ENCODE measurements at regions not wholly inside any gene's neighbourhood (a gene's known extent, or its start where the extent isn't known, plus 50 kb on each side); places are given as distances from the start of the nearest gene placed in this dataset.
"Not testable (repeated sequence)": the region's sequence is repeated elsewhere in the genome, so short reads cannot be mapped to it uniquely, and the experiment has no call there.

DNA sequence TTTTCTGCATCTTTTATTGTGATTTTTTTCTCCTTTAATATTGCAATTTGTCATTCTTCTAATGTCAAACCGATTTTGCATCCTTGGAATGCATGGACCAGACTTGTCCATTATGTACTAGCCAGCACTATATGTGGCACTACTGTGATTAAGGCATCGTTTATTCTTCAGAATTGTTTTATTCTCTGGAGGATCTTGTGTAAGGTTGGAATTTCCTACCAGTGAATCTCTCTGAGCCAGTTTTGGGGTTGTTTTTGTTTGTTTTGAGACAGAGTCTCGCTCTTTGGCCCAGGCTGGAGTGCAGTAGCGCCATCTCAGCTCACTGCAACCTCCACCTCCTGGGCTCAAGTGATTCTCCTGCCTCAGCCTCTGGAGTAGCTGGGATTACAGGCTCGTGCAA, 58.5 kb downstream of the IGLL5 start:
- in situ Hi-C loops (cut with MboI; ENCODE audit: low sequenced_read_pairs), result no loop called here

DNA sequence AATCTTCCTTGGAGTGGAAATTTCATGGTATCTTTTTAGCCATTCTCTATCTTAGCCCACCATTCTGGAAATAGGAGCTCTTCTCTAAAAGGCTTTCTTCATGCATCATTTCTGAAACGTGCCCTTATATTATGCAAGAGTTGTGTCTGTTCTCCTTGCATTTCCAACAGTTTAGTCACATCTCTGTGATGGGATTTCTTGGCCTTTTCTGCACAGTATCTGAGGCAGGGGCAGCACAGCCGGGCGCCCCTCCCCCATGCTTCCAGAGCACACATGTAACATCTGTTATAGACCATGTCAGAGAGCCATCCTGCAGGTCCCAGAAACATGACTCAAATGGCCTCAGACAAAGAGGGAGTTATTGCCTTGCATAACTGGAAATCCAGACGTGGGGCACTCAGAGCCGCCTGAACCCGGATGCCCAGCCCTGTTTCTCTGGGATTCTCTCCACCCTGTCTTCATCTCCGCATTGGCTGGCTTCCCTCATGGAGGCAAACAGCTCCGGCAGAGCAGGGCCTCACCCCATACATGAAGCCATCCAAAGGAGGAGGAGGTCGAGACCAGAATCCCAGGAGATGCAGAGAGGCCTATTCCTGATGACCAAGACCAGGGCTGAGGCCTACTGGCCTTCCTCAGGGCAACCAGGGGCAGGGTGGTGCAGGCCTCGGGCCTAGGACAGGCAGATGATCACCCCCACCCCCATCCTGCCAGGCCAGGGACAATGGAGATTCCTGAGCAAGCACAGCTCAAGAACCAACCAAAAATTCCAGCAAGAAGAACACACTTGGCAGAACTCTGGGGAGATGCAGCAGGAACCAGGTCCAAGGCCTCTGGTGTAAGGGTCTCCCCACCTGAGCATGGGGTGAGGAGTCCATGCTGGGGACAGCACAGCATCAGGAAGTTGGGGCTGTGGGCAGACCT, 61.3 kb downstream of the IGLL5 start:
- in situ Hi-C loops (cut with MboI; ENCODE audit: low sequenced_read_pairs), result no loop called here

DNA sequence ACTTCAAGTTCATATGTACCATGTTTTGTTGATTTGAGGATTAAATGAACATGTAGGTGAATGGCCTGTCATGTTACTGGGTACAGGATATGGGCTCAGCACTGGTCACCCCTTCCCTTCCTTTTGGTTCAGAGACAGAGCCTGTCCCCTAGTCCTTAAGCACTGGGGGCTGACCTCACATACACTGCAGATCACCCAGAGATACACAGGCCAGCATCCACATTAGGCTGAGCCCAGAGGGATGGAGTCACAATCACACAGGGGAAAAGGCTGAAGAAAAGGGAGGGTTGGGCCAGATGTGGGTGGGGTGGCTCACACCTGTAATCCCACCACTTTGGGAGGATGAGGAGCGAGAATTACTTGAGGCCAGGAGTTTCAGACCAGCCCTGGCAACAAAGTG, 62.3 kb downstream of the IGLL5 start:
- in situ Hi-C loops (cut with MboI; ENCODE audit: low sequenced_read_pairs), result no loop called here

DNA sequence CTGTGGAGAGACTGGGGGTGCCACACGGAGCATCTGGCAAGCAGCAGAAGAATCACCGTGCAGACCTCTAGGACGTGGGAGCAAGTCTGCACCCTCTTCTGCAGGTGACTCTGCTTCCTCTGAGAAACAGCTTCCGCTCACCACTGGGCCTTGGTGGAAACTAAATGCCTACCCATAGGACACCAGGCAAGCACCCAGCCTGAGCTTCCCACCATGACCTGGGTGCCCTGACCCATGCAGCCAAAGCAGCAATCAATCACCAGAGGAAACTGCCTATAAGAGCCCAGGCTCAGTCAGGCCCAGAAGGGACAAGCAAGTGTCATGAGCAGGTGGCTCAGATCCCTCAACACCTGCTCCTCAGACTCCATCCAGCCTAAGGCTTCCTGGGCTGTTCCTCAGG, 63.4 kb downstream of the IGLL5 start:
- in situ Hi-C loops (cut with MboI; ENCODE audit: low sequenced_read_pairs), result no loop called here

DNA sequence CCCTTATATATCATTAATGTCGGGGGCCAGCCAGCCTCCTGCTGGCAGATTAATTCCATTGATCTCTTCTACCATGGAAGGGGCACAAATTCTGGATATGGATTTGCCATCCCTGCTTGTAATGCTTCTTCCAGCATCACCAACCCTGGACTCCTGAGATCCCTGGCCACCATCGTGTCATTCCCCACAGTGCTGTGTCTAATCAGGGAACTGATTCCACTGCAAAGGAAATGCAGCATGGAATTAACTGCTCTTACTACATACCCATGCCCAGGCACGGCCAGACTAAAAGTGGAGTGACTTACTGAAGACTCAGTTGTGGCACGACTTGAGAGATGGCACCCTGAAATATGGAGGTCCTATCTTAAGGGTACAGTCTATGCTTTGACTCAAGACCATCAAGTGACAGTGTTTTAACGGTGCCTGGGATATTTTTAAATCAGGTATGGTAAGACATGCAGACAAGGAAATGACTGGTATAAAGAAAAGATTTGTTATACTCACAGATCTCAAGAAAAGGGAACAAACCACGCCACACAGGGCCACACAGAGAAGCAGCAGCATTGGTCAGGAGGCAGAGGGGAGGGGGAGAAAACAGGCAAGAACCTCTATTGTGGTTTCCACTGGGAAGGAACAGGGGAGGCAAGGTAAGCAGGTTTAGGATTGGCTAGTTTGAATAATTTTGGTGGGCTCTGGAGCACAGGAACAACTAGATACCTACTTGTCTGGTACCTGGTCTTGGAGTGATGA, 65.1 kb downstream of the IGLL5 start:
- in situ Hi-C loops (cut with MboI; ENCODE audit: low sequenced_read_pairs), result no loop called here

DNA sequence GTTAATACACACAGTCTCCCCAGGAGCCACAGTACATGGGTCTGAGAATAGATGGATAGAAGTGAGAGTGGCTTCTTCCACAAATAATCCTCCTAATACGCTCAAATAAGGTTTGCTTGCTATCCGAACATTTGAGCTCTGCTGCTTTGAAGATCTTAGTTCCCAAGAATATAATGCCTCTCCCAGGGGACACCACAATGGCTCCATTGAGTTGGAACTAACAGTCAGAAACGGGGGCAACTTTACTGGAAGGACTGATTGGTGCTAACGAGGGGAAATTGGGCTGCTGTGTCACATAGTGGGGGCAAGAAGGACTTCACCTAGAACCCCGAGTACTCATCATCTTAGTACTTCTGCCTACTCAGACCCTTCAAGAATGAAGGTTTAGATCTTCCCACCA, 66.2 kb downstream of the IGLL5 start:
- in situ Hi-C loops (cut with MboI; ENCODE audit: low sequenced_read_pairs), result no loop called here

DNA sequence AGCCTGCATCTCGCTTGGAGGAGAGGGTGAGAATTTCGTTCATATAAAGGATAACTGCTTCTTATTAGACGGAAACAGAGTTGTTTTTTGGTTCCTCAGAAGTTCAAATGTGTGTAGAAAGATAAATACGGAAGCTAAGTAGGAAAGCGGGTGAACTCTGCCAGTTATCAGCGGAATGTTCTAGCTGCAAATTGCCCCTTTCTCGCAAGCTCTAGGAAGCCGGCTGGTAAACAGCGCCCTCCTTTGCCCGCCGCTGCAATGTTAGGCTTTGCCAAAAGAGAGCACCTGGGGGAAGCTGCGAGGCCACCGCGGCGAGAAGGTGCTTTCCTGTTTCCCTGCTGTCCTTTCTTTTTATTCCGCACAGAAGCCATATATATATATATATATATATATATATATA, 67.0 kb downstream of the IGLL5 start:
- in situ Hi-C loops (cut with MboI; ENCODE audit: low sequenced_read_pairs), result no loop called here

DNA sequence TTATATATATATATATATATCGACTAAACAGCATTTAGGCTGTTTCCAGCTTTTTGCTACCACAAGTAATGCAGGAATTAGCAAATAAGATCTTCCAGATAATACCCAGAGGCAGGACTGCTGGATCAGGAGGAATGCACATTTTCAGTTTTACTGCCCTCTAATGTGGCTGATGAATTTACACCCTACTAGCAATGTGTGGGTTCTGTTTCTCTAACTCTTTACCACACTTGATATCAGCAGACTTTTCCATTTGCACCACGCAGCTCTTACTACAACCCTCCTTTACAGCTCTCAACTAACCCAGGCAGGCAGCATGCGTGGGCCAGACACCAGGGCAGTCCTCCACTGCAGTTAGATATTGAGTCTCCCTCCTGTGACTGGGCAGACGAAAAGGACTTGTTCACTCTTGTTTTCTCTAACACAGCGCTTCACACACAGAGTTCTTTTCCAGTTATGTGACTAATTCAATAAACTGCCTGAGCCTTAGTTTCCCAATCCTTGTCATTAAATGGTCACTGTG, 67.7 kb downstream of the IGLL5 start:
- in situ Hi-C loops (cut with MboI; ENCODE audit: low sequenced_read_pairs), result no loop called here

DNA sequence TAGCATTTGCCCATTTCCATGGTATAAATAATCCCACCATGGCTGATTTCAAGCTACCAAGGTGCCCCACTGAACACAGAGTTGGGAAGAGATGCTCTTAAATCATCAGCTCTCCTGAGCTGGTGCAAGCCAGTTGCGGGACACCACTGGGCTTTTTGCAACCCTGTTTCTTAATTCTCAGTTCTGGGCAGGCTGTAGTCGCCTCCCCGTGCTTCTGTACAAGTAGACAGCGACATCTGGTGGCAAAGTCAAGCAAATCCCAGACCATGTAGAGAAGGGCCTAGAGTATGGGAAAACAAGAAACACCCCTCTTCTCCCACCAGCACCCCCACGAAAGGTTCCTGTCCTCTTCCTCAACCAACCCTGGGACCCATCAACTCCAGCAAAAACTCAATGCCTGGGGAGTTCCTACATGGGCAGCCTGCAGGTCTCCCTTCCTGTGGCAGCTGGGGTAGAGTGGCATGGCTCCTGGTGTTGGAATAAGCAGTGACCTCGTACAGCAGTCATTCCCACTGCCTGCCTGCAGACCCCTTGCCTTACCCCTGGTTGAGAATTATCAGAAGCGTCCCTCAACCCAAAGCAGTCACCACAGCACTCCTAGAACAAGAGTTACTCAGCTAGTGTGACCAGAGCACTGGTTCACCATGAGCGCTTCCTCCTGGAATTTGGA, 68.4 kb downstream of the IGLL5 start:
- in situ Hi-C loops (cut with MboI; ENCODE audit: low sequenced_read_pairs), result no loop called here

DNA sequence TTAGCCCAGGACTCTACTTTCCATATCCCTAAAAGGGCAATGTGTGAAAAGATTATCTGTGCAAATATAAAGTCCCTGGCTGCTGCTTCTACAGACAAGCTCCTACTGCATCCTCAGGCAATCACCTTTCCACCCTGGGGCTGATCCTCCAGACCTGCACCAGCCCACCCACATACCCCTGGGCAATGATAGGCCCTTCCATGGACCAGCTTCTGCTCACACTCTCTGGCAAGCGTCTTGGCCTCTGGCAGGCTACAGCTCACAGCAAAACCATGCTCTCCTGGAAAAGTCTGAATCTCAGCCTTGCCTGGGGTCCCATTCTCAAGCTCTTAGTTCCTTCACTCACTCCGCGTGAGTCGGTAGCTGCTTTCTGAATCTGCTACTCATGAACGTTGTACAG, 69.5 kb downstream of the IGLL5 start:
- in situ Hi-C loops (cut with MboI; ENCODE audit: low sequenced_read_pairs), result no loop called here

DNA sequence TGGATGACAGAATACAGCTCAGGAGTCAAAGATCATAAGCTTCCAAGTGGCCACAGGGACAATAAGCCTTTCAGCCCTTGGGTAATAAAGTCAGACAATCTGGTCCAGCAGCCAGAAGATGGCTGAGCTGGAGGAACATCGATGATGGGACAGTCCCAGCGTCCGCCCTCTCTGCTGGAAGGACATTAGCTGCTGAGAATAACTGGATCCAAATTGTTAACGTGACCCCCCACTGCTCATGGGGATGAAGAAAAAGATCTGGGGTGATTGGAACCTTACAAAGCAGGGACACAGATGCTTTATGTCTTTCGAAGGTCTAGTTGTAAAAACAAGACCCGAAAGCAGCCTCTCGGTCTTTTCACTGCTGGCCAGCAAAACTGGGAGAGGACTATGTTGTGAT, 71.0 kb downstream of the IGLL5 start:
- in situ Hi-C loops (cut with MboI; ENCODE audit: low sequenced_read_pairs), result no loop called here

DNA sequence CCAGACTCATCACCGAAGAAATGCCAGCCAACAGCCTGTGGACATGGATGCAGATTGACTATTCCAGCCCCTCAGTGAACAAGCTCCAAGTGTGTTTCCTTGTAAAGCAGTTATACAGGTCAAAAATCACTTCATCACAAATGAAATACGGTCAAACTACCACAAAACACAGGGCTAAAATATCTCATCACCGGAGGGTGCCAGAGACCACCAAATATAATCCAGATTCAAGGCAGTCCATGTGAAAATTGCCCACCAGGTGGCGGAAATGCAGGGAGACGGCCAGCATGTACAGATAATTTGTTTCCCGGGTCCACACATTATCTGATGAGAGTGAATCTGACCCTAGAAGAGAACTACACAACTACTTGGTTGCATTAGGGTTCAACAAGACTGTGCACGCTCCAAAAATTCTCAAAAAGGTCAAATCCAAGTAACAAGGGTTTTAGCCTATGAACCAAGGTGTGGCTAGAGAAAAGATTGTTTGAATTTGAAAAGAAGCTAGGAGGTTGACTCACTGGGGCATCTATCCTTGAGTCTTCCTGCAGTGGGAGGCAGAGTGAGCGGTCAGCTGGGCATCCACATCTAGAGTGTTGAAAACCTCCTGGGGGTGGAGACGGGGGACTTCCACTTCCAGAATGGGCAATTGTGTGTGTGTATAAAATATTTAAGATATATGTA, 71.7 kb downstream of the IGLL5 start:
- in situ Hi-C loops (cut with MboI; ENCODE audit: low sequenced_read_pairs), result no loop called here

DNA sequence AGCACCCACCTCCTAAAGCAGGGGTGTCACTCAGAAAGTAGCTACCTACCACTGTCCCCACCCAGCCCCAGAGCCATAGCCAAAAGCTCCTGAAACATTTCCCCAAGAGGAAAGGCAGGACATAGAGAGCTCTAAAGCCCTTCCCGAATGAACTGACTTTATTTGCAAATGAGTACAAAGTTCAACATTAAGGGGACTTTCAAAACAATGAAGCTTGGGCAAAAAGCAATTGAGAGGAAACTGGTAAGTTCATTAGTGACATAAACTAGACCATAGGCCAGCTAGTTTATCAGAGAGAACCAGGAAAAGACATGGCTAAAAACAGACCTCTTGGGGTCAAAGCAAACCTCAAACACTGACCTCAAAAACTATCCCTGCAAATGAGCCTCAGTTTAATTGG, 72.7 kb downstream of the IGLL5 start:
- in situ Hi-C loops (cut with MboI; ENCODE audit: low sequenced_read_pairs), result loop anchor here (10.0 kb wide), 1 partner anchor 164 kb away; no protein-coding TSS in a partner anchor

DNA sequence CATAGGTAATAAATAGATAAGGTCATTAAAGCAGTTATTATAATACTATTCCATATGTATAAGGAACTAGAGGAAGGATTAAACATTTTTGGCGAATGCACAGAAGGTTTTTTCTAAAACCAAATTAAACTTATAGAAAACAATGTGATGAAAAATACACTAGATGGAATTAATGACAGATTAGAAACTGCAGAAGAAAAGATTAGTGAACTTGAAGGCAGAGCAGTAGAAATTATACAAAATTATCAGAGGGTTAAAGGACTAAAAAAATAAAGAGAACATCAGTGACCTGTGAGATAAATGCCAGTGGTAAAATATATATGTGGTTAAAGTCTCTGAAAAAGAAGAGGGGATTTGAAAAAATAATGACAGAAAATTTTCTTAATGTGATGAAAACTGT, 74.0 kb downstream of the IGLL5 start:
- in situ Hi-C loops (cut with MboI; ENCODE audit: low sequenced_read_pairs), result loop anchor here (10.0 kb wide), 1 partner anchor 163 kb away; no protein-coding TSS in a partner anchor

DNA sequence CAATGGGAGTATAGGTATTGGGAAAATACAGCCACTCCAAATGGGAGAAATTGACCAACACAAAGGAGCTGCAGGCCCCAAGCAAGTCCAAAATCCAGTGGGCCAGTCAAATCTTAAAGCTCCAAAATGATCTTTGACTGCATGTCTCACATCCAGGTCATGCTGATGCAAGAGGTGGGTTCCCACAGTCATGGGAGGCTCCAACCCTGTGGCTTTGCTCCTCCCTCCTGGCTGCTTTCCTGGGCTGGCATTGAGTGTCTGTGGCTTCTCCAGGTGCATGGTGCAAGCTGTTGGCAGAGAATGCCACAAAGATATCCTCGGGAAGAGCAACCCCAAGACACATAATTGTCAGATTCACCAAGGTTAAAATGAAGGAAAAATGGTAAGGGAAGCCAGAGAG, 80.8 kb downstream of the IGLL5 start:
- in situ Hi-C loops (cut with MboI; ENCODE audit: low sequenced_read_pairs), result loop anchor here (10.0 kb wide), 1 partner anchor 156 kb away; no protein-coding TSS in a partner anchor

DNA sequence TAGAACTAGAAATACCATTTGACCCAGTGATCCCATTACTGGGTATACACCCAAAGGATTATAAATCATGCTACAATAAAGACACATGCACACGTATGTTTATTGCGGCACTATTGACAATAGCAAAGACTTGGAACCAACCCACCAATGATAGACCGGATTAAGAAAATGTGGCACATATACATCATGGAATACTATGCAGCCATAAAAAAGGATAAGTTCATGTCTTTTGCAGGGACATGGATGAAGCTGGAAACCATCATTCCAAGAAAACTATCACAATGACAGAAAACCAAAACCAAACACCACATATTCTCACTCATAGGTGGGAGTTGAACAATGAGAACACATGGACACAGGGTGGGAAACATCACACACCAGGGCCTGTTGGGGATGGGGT, 85.0 kb downstream of the IGLL5 start:
- in situ Hi-C loops (cut with MboI; ENCODE audit: low sequenced_read_pairs), result not testable (repeated sequence)

DNA sequence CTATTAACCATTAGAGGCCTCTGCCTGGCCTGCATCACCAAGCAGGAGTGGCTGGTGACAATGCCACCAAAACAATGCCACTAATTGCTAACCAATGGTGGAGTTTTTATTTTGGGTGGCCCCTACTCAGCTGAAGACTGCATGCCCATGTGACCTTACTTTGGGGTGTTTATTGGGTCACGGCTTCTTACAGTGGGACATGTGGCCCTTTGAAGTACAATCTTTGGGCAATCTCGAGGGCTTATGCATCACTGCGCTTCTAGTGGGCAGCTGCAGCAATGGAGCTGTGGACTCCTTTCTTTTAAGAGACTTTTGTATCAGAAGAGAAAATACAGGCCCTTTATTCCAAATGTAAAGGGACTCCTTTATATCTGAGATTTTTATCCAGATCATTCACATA, 85.7 kb downstream of the IGLL5 start:
- in situ Hi-C loops (cut with MboI; ENCODE audit: low sequenced_read_pairs), result no loop called here

DNA sequence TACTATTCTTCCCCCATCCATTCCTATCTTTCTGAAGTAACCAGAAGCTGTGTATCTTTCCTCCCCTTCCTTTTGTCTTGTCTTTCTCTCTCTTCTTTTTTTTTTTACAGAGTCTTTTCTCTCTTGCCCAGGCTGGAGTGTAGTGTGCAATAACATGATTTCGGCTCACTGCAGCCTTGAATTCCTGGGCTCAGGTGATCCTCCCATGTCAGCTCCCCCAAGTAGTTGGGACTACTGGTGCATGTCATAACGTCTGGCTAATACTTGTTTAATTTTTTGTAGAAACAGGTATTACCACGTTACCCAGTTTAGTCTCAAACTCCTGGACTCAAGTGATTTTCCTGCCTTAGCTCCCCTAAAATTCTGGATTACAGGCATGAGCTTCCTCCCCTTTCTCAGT, 86.5 kb downstream of the IGLL5 start:
- in situ Hi-C loops (cut with MboI; ENCODE audit: low sequenced_read_pairs), result no loop called here

DNA sequence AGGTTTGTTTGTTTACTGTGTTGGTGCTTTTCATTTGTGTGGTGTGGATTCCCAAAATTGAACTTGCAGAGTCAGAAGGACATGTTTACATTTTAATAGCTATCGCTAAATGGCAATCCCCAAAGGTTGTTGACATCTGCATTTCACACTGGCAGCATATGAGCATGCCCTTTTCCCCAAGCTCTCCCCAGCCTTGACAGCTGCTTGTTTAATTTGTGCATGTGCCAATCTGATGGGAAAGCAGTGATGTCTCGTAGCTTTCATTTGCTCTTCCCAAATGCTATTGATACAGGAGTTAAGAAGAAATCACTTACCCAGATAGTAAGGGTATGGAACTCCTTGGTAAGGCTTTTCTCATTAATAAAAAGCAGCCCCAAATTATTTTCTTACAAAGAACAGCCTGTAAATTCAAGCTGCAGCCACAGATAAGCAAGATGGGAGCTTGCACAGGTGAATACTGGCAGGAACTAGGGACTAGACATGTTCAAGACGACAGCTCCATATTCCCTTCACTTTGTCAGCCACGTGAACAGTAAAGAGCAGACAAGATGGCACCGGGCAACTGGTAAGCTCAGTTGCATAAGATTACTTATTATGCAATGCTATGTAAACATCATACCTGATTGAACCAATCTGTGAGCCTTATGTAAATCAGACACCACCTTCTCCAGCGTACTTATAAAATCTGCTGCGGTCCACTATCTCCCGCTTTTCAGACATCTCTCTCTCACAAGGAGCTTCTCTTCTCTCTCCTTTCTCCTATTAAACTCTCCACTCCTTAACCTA, 87.4 kb downstream of the IGLL5 start:
- in situ Hi-C loops (cut with MboI; ENCODE audit: low sequenced_read_pairs), result no loop called here

Data from HL-60/S4 treated with phorbol 12-myristate 13-acetate at 8.2 ng/mL for 4 days and 3 days (cell line).